HEK293 (cell line): ENCODE measurements at regions not wholly inside any gene's neighbourhood (a gene's known extent, or its start where the extent isn't known, plus 50 kb on each side); places are given as distances from the start of the nearest gene placed in this dataset.

Source experiments
- GLI2 ChIP-seq: fragments of 450-650 bp; formaldehyde crosslinking; IDR thresholded peaks from 2 replicates; pipeline ENCODE4; 2017; ENCODE audit warnings: missing biosample characterization, missing genetic modification characterization, low read depth, borderline replicate concordance
- REST ChIP-seq: fragments of 450-650 bp; formaldehyde crosslinking; IDR thresholded peaks from 2 replicates; pipeline ENCODE4 v1.5.1; 2016; ENCODE audit warnings: missing biosample characterization, missing genetic modification characterization
- TF ChIP-seq, protein P1 (sequence below): fragments of 450-650 bp; formaldehyde crosslinking; IDR thresholded peaks from 2 replicates; pipeline ENCODE4 v1.5.1; 2016; ENCODE audit warnings: missing biosample characterization, missing genetic modification characterization

DNA sequence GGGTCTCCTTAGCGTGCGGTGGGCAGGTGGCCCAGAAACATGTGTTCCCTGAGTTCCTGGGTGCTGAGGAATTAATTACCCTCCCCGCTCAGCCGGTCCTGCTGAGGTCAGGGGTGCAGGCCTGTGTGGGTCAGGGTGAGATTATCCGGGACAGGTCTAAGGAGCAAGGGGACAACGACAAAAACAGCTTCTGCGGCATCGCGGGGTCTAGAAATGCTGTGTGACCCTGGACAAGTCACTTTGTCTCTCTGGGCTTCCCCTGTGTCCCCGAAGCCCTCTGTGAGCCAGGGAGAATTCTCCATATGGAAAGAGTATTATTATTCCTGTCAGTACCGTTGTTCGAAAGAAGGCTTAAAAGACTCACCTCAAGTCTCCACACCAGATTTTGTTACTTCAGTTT, 186.1 kb downstream of the MN1 start:
- TF ChIP-seq, protein P1, sequence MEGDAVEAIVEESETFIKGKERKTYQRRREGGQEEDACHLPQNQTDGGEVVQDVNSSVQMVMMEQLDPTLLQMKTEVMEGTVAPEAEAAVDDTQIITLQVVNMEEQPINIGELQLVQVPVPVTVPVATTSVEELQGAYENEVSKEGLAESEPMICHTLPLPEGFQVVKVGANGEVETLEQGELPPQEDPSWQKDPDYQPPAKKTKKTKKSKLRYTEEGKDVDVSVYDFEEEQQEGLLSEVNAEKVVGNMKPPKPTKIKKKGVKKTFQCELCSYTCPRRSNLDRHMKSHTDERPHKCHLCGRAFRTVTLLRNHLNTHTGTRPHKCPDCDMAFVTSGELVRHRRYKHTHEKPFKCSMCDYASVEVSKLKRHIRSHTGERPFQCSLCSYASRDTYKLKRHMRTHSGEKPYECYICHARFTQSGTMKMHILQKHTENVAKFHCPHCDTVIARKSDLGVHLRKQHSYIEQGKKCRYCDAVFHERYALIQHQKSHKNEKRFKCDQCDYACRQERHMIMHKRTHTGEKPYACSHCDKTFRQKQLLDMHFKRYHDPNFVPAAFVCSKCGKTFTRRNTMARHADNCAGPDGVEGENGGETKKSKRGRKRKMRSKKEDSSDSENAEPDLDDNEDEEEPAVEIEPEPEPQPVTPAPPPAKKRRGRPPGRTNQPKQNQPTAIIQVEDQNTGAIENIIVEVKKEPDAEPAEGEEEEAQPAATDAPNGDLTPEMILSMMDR (tag by site-specific recombination), result no peak
- no peak for TF ChIP-seq REST
- no peak for TF ChIP-seq GLI2 (tag by site-specific recombination)
